BE2C (cell line): ENCODE measurements at regions not wholly inside any gene's neighbourhood (a gene's known extent, or its start where the extent isn't known, plus 50 kb on each side); places are given as distances from the start of the nearest gene placed in this dataset.
"Not testable (repeated sequence)": the region's sequence is repeated elsewhere in the genome, so short reads cannot be mapped to it uniquely, and the experiment has no call there.

Source experiments
- DNase-seq: peaks from one replicate; pipeline ENCODE4 v3.0.0-alpha.2; 2020
- H3K27me3 ChIP-seq: fragments of 250-450 bp; sonication (Bioruptor Pico); 2 replicates; pipeline ENCODE4 v1.5.1; 2020; ENCODE audit warnings: mild to moderate bottlenecking
- H3K36me3 ChIP-seq: fragments of 250-450 bp; sonication (Bioruptor Pico); 2 replicates; pipeline ENCODE4 v1.5.1; 2020; ENCODE audit warnings: mild to moderate bottlenecking
- H3K4me1 ChIP-seq: fragments of 250-450 bp; sonication (Bioruptor Pico); 2 replicates; pipeline ENCODE4 v1.5.1; 2020
- H3K4me3 ChIP-seq: 2 replicates; pipeline ENCODE4 v1.5.1; 2011; ENCODE audit warnings: low read depth, low read length
- H3K9me3 ChIP-seq: fragments of 250-450 bp; sonication (Bioruptor Pico); 2 replicates; pipeline ENCODE4 v1.5.1; 2020
- TF ChIP-seq, protein P1 (sequence below): IDR thresholded peaks from 2 replicates; pipeline ENCODE4 v1.5.1; 2012; ENCODE audit warnings: mild to moderate bottlenecking, low read depth, low read length

- no peaks in the 10 kb centered on the region for H3K27me3 ChIP-seq
- H3K9me3 ChIP-seq: no peaks in the 10 kb centered on the region
- TF ChIP-seq, protein P1, sequence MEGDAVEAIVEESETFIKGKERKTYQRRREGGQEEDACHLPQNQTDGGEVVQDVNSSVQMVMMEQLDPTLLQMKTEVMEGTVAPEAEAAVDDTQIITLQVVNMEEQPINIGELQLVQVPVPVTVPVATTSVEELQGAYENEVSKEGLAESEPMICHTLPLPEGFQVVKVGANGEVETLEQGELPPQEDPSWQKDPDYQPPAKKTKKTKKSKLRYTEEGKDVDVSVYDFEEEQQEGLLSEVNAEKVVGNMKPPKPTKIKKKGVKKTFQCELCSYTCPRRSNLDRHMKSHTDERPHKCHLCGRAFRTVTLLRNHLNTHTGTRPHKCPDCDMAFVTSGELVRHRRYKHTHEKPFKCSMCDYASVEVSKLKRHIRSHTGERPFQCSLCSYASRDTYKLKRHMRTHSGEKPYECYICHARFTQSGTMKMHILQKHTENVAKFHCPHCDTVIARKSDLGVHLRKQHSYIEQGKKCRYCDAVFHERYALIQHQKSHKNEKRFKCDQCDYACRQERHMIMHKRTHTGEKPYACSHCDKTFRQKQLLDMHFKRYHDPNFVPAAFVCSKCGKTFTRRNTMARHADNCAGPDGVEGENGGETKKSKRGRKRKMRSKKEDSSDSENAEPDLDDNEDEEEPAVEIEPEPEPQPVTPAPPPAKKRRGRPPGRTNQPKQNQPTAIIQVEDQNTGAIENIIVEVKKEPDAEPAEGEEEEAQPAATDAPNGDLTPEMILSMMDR: no peak
- H3K4me1 ChIP-seq: peaks cover 35% of the 10 kb centered on the region
- no peak overlapping the region for H3K4me3 ChIP-seq
- no peaks in the 10 kb centered on the region for H3K36me3 ChIP-seq
- DNase-seq: no peak
Measured at GRCh38 chr6:139984317-139984716, 609.9 kb upstream of the CITED2 start.

- DNase-seq: no peak
- Histone ChIP-seq H3K4me3 (no peak overlapping the region), H3K9me3 (no peaks in the 10 kb centered on the region), H3K4me1 (peaks cover 35% of the 10 kb centered on the region), H3K36me3 (no peaks in the 10 kb centered on the region), H3K27me3 (no peaks in the 10 kb centered on the region)
- TF ChIP-seq, protein P1: no peak
Measured at GRCh38 chr6:139983555-139984276, 609.3 kb upstream of the CITED2 start.

DNA sequence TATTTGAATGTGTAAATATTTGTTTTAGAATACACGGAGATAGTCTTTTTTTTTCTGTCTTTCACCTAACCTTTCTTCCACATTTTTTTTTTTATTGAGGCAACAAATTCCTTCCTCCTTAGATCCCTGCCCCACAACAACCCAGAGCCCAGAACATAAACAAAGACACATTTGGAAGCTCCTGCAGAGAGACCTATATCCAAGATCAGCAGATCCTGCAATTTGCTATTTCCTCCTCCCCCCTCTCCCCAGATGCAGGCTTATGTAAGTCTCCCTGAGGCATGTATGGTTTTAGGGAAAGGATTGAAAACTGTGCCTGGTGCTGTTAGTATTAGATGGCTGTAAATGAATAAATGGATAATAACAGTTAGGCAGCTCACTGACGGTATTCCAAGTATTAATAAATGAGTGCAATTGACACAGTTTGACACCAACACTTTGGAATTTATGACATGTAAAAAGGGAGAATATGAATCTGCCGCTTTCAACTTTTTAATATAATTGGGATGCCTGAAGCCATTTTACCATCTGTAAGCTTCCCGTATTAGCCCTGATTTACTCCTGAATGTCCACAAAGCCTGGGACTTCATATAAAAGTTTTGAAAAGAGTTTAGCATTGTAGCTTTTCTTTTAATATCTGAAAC is 608.3 kb upstream of the CITED2 start:
- H3K4me3 ChIP-seq: no peak overlapping the region
- TF ChIP-seq, protein P1: no peak
- no peaks in the 10 kb centered on the region for H3K9me3 ChIP-seq
- peaks cover 35% of the 10 kb centered on the region for H3K4me1 ChIP-seq
- H3K36me3 ChIP-seq: no peaks in the 10 kb centered on the region
- no peaks in the 10 kb centered on the region for H3K27me3 ChIP-seq
- DNase-seq: peak; percentile 58

- peaks cover 35% of the 10 kb centered on the region for H3K4me1 ChIP-seq
- no peaks in the 10 kb centered on the region for H3K27me3 ChIP-seq
- H3K4me3 ChIP-seq: peak overlapping the region; percentile 3; the same call in 1 of the 2 replicates
- no peaks in the 10 kb centered on the region for H3K9me3 ChIP-seq
- no peak for DNase-seq
- TF ChIP-seq, protein P1: no peak
- no peaks in the 10 kb centered on the region for H3K36me3 ChIP-seq
Measured at GRCh38 chr6:139982195-139982594, 607.7 kb upstream of the CITED2 start.

DNA sequence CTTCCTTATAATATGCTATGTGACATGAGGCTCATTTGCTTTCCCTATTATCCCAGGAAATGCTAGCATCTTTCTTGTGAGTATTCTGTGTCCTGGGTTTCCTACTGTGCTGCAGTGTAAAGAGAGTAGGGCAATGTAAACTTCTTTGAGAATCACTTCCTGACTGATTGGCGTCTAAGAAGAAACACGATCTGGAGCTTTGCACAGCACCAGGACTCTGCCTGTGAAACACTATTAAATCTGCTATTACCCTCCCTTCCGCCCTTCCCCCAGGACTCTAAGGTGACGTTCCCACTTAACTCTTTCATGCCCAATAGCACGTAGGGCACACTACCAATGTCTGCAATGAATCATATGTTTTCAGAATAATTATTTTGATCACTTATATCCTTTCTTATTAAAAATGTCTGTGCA is 607.3 kb upstream of the CITED2 start:
- DNase-seq: peak; percentile 59
- Histone ChIP-seq H3K4me3 (peak overlapping the region; percentile 3; the same call in 1 of the 2 replicates), H3K27me3 (no peaks in the 10 kb centered on the region), H3K36me3 (no peaks in the 10 kb centered on the region), H3K9me3 (no peaks in the 10 kb centered on the region), H3K4me1 (peaks cover 31% of the 10 kb centered on the region)
- TF ChIP-seq, protein P1: no peak

DNA sequence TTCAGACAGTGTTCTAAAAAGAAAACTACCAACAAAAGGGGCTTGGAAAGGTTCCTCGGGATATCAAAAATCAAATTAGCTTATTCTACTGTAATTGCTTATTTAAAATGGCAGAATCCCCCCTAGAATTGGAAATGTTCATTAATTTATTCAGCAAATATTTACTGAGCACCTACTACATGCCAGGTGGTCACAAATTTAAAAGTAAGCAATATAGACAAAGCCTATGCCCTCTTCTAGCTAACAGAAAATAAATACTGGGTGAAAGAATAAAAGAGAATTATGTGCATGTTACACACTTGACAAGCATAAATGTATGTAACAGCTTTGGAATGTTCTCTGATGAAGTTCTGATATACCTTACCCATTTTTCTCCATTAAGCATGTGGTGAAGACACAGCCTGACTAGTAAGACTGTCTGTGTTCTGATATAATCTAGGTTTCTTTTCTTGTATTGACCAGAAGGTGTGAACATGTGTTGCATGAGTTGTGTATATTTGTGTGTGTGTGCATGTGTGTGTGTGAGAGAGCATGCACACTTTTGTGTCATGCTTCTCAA is 606.7 kb upstream of the CITED2 start:
- Histone ChIP-seq H3K4me1 (peaks cover 31% of the 10 kb centered on the region), H3K36me3 (no peaks in the 10 kb centered on the region), H3K4me3 (no peak overlapping the region), H3K27me3 (no peaks in the 10 kb centered on the region), H3K9me3 (no peaks in the 10 kb centered on the region)
- no peak for DNase-seq
- TF ChIP-seq, protein P1: no peak

- H3K36me3 ChIP-seq, DNase-seq: not testable (repeated sequence)
- H3K4me1 ChIP-seq: peaks cover 31% of the 10 kb centered on the region
Measured at GRCh38 chr6:139980631-139981030, 606.2 kb upstream of the CITED2 start.

More at GRCh38 chr6:139980631-139981030, 606.2 kb upstream of the CITED2 start:
- not testable (repeated sequence) for H3K27me3 ChIP-seq, H3K9me3 ChIP-seq, H3K4me3 ChIP-seq
